ENCODE measurements at regions not wholly inside any gene's neighbourhood (a gene's known extent, or its start where the extent isn't known, plus 50 kb on each side); places are given as distances from the start of the nearest gene placed in this dataset.
"Not testable (repeated sequence)": the region's sequence is repeated elsewhere in the genome, so short reads cannot be mapped to it uniquely, and the experiment has no call there.

DNA sequence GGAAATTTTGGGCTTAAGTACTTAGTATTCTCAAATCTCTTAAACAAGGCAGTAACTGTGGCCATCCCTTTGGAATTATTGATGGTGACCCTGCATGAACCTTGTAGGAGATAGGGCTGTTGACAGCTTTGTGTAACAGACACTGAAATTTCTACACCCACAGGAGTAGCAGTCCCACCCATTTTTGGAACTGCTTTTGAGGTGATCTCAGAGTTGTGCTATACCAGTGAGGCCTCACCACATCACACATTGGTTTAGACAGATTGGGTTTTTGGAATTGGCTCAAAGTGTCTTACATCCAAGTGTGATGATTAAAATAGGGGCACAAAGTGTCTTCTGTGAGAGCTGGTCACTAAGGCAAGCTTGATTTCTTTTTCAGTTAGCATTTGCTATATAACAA is 105.6 kb upstream of the CRYM start:
- TF ChIP-seq, protein P1, sequence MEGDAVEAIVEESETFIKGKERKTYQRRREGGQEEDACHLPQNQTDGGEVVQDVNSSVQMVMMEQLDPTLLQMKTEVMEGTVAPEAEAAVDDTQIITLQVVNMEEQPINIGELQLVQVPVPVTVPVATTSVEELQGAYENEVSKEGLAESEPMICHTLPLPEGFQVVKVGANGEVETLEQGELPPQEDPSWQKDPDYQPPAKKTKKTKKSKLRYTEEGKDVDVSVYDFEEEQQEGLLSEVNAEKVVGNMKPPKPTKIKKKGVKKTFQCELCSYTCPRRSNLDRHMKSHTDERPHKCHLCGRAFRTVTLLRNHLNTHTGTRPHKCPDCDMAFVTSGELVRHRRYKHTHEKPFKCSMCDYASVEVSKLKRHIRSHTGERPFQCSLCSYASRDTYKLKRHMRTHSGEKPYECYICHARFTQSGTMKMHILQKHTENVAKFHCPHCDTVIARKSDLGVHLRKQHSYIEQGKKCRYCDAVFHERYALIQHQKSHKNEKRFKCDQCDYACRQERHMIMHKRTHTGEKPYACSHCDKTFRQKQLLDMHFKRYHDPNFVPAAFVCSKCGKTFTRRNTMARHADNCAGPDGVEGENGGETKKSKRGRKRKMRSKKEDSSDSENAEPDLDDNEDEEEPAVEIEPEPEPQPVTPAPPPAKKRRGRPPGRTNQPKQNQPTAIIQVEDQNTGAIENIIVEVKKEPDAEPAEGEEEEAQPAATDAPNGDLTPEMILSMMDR (IDR thresholded peaks at IDR 0.05) = not testable (repeated sequence)
- TF ChIP-seq POLR2A (IDR thresholded peaks at IDR 0.05) = not testable (repeated sequence)
